Activated T-helper 1 cell treated with anti-CD3 and anti-CD28 coated beads, Interleukin-12 subunit alpha, Interleukin-12 subunit beta, Interleukin-2, Interleukin-4 antibody, amounts not matched to agents 30 ng/mL and 10 ng/mL and 1 ng/mL, durations not matched to agents 14 hours and 24 hours and 36 hours (primary cell): ENCODE measurements at regions not wholly inside any gene's neighbourhood (a gene's known extent, or its start where the extent isn't known, plus 50 kb on each side); places are given as distances from the start of the nearest gene placed in this dataset.
A peak's percentile ranks its signal among the peaks of the same experiment; 100 is the strongest.
"Not testable (repeated sequence)": the region's sequence is repeated elsewhere in the genome, so short reads cannot be mapped to it uniquely, and the experiment has no call there.

Source experiments
- DNase-seq: peaks from one replicate; pipeline ENCODE4 v3.0.0; 2021; ENCODE audit warnings: low spot score
- H3K27ac Mint-ChIP-seq: one replicate; pipeline ENCODE4 v1.8.0; 2021; ENCODE audit warnings: mild to moderate bottlenecking, mixed read lengths
- H3K27me3 Mint-ChIP-seq: one replicate; pipeline ENCODE4 v1.8.0; 2022; ENCODE audit warnings: mild to moderate bottlenecking, moderate library complexity, mixed read lengths; ENCODE audit not compliant: insufficient read depth
- H3K36me3 Mint-ChIP-seq: one replicate; pipeline ENCODE4 v1.8.0; 2021; ENCODE audit warnings: low read depth, mixed read lengths
- H3K4me1 Mint-ChIP-seq: one replicate; pipeline ENCODE4 v1.8.0; 2021; ENCODE audit warnings: low read depth, mixed read lengths
- H3K4me3 Mint-ChIP-seq: one replicate; pipeline ENCODE4 v1.8.0; 2021; ENCODE audit warnings: mild to moderate bottlenecking, moderate library complexity, mixed read lengths
- H3K9me3 Mint-ChIP-seq: one replicate; pipeline ENCODE4 v1.8.0; 2021; ENCODE audit warnings: mixed read lengths
- intact Hi-C: fragments of 100-400 bp; cut with micrococcal nuclease; formaldehyde crosslinking; loops from one replicate; pipeline ENCODE4 v1.15.1; 2024

GRCh38 chr4:72714482-72715279, 145.7 kb upstream of the ADAMTS3 start:
- no peaks in the 10 kb centered on the region for H3K36me3 Mint-ChIP-seq
- peaks cover 3% of the 10 kb centered on the region for H3K27me3 Mint-ChIP-seq
- no peaks in the 10 kb centered on the region for H3K9me3 Mint-ChIP-seq
- DNase-seq, result no peak
- H3K4me3 Mint-ChIP-seq, result no peak overlapping the region
- no peak overlapping the region for H3K27ac Mint-ChIP-seq
- intact Hi-C loops, result no loop called here
- no peaks in the 10 kb centered on the region for H3K4me1 Mint-ChIP-seq

- H3K9me3 Mint-ChIP-seq, result no peaks in the 10 kb centered on the region
- no peak overlapping the region for H3K27ac Mint-ChIP-seq
- H3K4me3 Mint-ChIP-seq, result no peak overlapping the region
- H3K27me3 Mint-ChIP-seq, result peaks cover 3% of the 10 kb centered on the region
- H3K4me1 Mint-ChIP-seq, result no peaks in the 10 kb centered on the region
- intact Hi-C loops, result no loop called here
- no peaks in the 10 kb centered on the region for H3K36me3 Mint-ChIP-seq
- no peak for DNase-seq
Measured at GRCh38 chr4:72712997-72713396, 144.0 kb upstream of the ADAMTS3 start.

DNA sequence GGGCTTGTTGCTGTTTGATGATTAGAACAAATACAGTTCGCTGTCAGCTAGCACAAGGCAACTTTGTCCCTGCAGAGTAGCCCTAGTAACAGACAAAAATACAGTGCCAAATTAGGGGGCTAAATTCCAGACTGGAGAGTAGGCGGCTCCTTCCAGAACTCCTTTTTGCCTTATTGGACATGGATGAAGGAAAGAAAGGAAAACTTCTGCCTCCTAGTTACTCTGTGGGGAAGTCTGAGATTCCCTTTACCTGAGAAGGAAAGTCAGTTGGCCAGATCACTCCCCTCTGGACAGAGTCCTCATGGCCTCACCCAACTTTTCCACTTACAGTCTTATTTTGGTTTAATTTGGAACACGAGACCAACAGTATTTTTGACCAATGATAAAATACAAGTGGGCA, 140.5 kb upstream of the ADAMTS3 start:
- H3K36me3 Mint-ChIP-seq, result no peaks in the 10 kb centered on the region
- H3K27ac Mint-ChIP-seq, result no peak overlapping the region
- no peak overlapping the region for H3K4me3 Mint-ChIP-seq
- intact Hi-C loops, result no loop called here
- no peaks in the 10 kb centered on the region for H3K4me1 Mint-ChIP-seq
- DNase-seq, result no peak
- peaks cover 3% of the 10 kb centered on the region for H3K27me3 Mint-ChIP-seq
- H3K9me3 Mint-ChIP-seq, result no peaks in the 10 kb centered on the region

- H3K4me1 Mint-ChIP-seq, result peaks cover 8% of the 10 kb centered on the region
- H3K4me3 Mint-ChIP-seq, result no peak overlapping the region
- no peak overlapping the region for H3K27ac Mint-ChIP-seq
- intact Hi-C loops, result no loop called here
- H3K9me3 Mint-ChIP-seq, result no peaks in the 10 kb centered on the region
- no peaks in the 10 kb centered on the region for H3K36me3 Mint-ChIP-seq
- H3K27me3 Mint-ChIP-seq, result peaks cover 9% of the 10 kb centered on the region
- no peak for DNase-seq
Measured at GRCh38 chr4:72706684-72707083, 137.7 kb upstream of the ADAMTS3 start.

- intact Hi-C loops, H3K4me1 Mint-ChIP-seq, H3K4me3 Mint-ChIP-seq, H3K36me3 Mint-ChIP-seq, H3K27me3 Mint-ChIP-seq, H3K9me3 Mint-ChIP-seq, DNase-seq, H3K27ac Mint-ChIP-seq: not testable (repeated sequence)
Measured at GRCh38 chr4:72704925-72705640, 136.1 kb upstream of the ADAMTS3 start.

DNA sequence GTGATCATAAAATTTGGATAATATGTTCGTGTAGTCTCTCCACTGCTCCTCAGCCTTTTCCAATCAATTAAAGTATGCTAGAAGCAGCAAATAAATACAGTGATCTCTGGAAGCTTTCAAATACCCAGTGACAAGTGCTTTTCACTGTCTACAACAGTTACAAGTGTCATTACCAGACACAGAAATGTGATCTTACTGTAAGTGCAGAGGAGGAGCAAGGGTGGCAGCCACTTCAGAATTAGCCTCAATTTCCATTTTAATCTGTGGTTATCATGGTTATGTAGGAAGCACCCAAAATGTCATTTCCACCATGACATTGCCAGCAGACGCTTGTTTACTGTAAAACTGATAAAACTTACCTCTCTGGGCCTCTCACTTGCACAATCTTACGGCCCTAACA, 133.9 kb upstream of the ADAMTS3 start:
- no peak overlapping the region for H3K4me3 Mint-ChIP-seq
- H3K36me3 Mint-ChIP-seq, result no peaks in the 10 kb centered on the region
- no peaks in the 10 kb centered on the region for H3K9me3 Mint-ChIP-seq
- DNase-seq, result no peak
- intact Hi-C loops, result loop anchor here (1.0 to 2.0 kb wide), 2 partner anchors 316 to 554 kb away; no protein-coding TSS in a partner anchor
- H3K27ac Mint-ChIP-seq, result no peak overlapping the region
- H3K27me3 Mint-ChIP-seq, result peaks cover 9% of the 10 kb centered on the region
- peaks cover 8% of the 10 kb centered on the region for H3K4me1 Mint-ChIP-seq

DNA sequence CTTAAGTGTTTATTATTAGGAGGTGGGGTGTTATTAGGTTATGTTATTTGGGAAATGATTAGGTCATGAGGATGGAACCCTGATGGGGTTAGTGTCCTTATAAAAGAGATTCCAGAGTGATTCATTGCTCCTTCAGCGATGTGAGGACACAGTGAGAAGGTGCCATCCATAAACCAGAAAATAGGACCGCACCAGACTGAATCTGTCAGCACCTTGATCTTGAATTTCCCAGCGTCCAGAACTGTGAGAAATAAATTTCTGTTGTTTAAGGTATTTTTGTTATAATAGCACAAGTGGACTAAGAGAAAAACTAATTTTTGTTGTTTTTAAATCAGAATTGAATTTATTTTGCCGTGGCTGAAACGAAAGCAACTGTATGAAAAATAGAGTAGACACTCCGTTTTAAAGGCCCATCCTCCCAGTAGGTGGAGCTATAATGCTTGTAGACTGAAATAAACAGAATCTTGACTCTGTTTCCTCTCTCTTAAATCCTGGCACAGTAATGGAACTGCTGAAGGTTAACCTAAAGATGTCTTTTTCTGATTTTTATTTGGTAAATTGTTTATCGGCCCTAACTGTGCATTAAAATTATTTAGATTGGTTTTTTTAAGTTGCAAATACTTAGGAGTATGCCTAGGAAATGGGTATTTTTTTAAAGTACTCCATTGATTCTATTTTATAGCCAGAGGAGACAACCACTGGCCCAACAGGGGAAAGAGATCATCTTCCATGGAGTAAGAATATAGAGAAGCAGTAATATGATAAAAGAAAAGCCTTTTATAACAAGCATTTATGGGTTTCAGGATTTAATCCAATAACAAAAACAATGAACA, 133.2 kb upstream of the ADAMTS3 start:
- DNase-seq, result no peak
- intact Hi-C loops, result loop anchor here (1.0 to 2.0 kb wide), 2 partner anchors 317 to 555 kb away; no protein-coding TSS in a partner anchor
- H3K27me3 Mint-ChIP-seq, result peaks cover 9% of the 10 kb centered on the region

GRCh38 chr4:72690771-72691170, 121.8 kb upstream of the ADAMTS3 start:
- Mint-ChIP-seq H3K36me3 (no peaks in the 10 kb centered on the region), H3K27me3 (no peaks in the 10 kb centered on the region)

More for the DNA sequence above, 133.2 kb upstream of the ADAMTS3 start:
- Mint-ChIP-seq H3K27ac (no peak overlapping the region), H3K4me1 (peaks cover 8% of the 10 kb centered on the region), H3K4me3 (peak overlapping the region; percentile 74), H3K9me3 (no peaks in the 10 kb centered on the region), H3K36me3 (no peaks in the 10 kb centered on the region)

DNA sequence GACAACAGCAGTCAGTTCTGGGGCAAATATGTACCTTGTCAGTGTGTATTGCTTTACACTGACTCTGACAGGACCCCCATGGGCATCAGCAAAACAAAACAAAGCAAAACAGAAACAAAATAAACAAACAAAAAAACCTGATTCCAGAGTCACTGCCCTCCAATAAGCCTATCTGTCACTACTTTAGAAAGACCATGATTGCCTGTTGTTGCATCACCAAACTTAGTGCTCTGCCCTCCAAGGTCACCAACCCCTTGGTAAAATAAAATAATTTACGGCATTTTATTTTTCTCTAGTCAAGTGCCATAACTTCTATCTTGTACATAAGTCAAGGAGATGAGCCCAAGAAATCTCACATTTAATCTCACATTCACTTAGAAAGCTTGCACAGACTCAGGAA, 120.9 kb upstream of the ADAMTS3 start:
- Mint-ChIP-seq H3K27ac (no peak overlapping the region), H3K36me3 (no peaks in the 10 kb centered on the region), H3K4me1 (no peaks in the 10 kb centered on the region), H3K9me3 (no peaks in the 10 kb centered on the region), H3K4me3 (no peak overlapping the region), H3K27me3 (no peaks in the 10 kb centered on the region)
- DNase-seq, result no peak
- intact Hi-C loops, result no loop called here

More at GRCh38 chr4:72690771-72691170, 121.8 kb upstream of the ADAMTS3 start:
- intact Hi-C loops, result no loop called here
- Mint-ChIP-seq H3K27ac (no peak overlapping the region), H3K4me1 (no peaks in the 10 kb centered on the region), H3K9me3 (no peaks in the 10 kb centered on the region), H3K4me3 (no peak overlapping the region)
- no peak for DNase-seq

GRCh38 chr4:72686390-72686789, 117.4 kb upstream of the ADAMTS3 start:
- DNase-seq, intact Hi-C loops, H3K27me3 Mint-ChIP-seq, H3K36me3 Mint-ChIP-seq, H3K27ac Mint-ChIP-seq, H3K9me3 Mint-ChIP-seq, H3K4me1 Mint-ChIP-seq, H3K4me3 Mint-ChIP-seq: not testable (repeated sequence)

DNA sequence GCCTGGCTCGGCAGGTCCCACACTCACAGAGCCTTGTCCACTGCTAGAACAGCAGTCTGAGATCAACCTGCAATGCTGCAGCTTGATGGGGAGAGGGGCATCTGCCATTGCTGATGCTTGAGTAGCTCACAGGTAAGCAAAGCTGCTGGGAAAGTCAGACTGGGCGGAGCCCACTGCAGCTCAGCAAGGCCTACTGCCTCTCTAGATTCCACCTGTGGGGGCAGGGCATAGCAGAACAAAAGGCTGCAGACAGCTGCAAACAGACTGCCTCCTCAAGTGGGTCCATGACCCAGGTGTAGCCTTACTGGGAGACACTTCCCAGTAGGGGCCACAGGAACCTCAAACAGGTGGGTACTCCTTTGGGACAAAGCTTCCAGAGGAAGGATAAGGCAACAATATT, 110.6 kb upstream of the ADAMTS3 start:
- no peak overlapping the region for H3K27ac Mint-ChIP-seq
- H3K4me1 Mint-ChIP-seq, result no peaks in the 10 kb centered on the region
- H3K27me3 Mint-ChIP-seq, result no peaks in the 10 kb centered on the region
- DNase-seq, result no peak
- intact Hi-C loops, result no loop called here
- H3K36me3 Mint-ChIP-seq, result no peaks in the 10 kb centered on the region
- no peaks in the 10 kb centered on the region for H3K9me3 Mint-ChIP-seq
- no peak overlapping the region for H3K4me3 Mint-ChIP-seq

DNA sequence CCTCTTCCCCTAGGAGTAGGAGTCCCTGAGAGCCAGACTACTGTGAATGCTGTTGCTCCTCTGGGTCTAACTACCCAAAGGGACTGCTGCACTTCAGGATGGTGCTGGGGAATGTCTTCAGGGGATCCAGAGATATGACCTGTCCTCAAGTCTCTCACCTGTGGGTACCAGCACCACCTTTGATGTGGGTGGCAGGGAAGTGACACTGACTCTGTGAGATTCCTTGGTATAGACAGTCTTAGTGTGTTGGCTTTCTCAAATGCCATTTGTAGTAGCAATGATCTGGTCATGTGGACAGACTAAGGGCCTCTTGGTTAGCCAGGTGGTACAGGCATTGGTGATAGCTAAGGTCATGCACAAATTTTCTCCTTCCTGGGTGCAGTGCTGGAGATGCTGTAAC, 108.9 kb upstream of the ADAMTS3 start:
- no peak overlapping the region for H3K4me3 Mint-ChIP-seq
- no peaks in the 10 kb centered on the region for H3K4me1 Mint-ChIP-seq
- no peaks in the 10 kb centered on the region for H3K9me3 Mint-ChIP-seq
- no peak for DNase-seq
- no peaks in the 10 kb centered on the region for H3K36me3 Mint-ChIP-seq
- intact Hi-C loops, result no loop called here
- no peak overlapping the region for H3K27ac Mint-ChIP-seq
- H3K27me3 Mint-ChIP-seq, result peaks cover 2% of the 10 kb centered on the region

DNA sequence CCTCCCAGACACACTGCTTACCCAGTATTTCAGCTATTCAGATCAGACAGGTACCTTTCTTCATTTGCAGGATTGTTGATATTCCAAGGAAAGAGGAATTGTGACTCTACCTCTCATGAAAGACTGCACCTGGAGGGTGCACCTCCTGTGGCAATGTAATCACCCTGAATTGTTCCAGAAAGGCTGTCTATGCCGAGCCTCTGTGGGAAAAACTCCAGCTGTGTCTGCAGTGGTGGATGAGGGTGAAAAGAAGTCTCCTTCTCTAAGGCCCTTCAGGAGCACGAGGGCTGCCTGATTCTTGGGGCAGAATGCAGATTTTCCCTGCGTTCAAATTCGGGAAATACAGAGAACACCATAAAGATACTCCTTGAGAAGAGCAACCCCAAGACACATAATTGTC, 108.2 kb upstream of the ADAMTS3 start:
- intact Hi-C loops, result no loop called here
- no peak for DNase-seq
- Mint-ChIP-seq H3K4me3 (no peak overlapping the region), H3K27me3 (peaks cover 2% of the 10 kb centered on the region), H3K9me3 (no peaks in the 10 kb centered on the region), H3K36me3 (no peaks in the 10 kb centered on the region), H3K27ac (no peak overlapping the region), H3K4me1 (no peaks in the 10 kb centered on the region)
